OCI-LY3 (cell line): ENCODE measurements at regions not wholly inside any gene's neighbourhood (a gene's known extent, or its start where the extent isn't known, plus 50 kb on each side); places are given as distances from the start of the nearest gene placed in this dataset.

Experiments
- EZH2phosphoT487 ChIP-seq: fragments of 200-600 bp; shearing (Covaris generic); IDR thresholded peaks from 2 replicates; pipeline ENCODE4 v1.6.1; 2018; ENCODE audit warnings: antibody characterized with exemption, mixed run types, low read depth
- TF ChIP-seq, protein P1 (sequence below): fragments of 200-600, 300-600 bp; sonication (generic); IDR thresholded peaks from 2 replicates; pipeline ENCODE4 v1.5.1; 2014; ENCODE audit warnings: antibody characterized with exemption, low read length, low read depth

DNA sequence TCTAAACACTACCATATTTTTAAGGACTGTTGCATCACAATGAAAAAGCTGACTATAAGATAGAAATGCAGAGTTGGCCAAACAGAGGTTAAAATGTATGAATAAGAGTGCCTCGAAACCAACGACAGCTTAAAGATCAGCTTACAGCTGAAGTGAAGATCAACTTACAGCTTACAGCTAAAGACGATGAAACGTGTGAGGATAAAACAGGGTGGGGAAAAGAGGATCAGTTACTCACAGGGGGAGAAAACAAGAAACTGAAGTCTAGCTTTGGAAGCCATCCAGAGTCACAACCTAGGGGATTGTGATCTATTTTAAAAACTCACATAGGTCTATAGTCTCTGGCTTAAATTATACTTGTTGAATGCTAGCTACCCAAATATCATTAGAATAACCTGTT is 220.0 kb downstream of the SNCAIP start:
- TF ChIP-seq, protein P1, sequence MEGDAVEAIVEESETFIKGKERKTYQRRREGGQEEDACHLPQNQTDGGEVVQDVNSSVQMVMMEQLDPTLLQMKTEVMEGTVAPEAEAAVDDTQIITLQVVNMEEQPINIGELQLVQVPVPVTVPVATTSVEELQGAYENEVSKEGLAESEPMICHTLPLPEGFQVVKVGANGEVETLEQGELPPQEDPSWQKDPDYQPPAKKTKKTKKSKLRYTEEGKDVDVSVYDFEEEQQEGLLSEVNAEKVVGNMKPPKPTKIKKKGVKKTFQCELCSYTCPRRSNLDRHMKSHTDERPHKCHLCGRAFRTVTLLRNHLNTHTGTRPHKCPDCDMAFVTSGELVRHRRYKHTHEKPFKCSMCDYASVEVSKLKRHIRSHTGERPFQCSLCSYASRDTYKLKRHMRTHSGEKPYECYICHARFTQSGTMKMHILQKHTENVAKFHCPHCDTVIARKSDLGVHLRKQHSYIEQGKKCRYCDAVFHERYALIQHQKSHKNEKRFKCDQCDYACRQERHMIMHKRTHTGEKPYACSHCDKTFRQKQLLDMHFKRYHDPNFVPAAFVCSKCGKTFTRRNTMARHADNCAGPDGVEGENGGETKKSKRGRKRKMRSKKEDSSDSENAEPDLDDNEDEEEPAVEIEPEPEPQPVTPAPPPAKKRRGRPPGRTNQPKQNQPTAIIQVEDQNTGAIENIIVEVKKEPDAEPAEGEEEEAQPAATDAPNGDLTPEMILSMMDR: no peak
- no peak for TF ChIP-seq EZH2phosphoT487
